ENCODE measurements at regions not wholly inside any gene's neighbourhood (a gene's known extent, or its start where the extent isn't known, plus 50 kb on each side); places are given as distances from the start of the nearest gene placed in this dataset.

- dilution Hi-C loops (cut with MboI; ENCODE audit: extremely low pct_ligation_motif_present, low sequenced_read_pairs) = no loop called here
- FAIRE-seq = no peak
- no peak for DNase-seq (ENCODE audit: low read depth, low spot score)
Observed at GRCh38 chr14:22026527-22026926, 352.9 kb upstream of the OR4E1 start.

GRCh38 chr14:22025879-22026278 is 352.3 kb upstream of the OR4E1 start:
- Histone ChIP-seq H3K4me1 (ENCODE audit: control insufficient read depth, extremely low read depth, insufficient read depth, low read length) (no peaks in the 10 kb centered on the region), H3K79me2 (ENCODE audit: control insufficient read depth, insufficient read depth, low read length) (no peaks in the 10 kb centered on the region), H3K9me1 (ENCODE audit: control insufficient read depth, extremely low read depth, insufficient read depth, low read length) (no peaks in the 10 kb centered on the region), H3K27me3 (ENCODE audit: control insufficient read depth, extremely low read depth, insufficient read depth, low read length) (peaks cover 5% of the 10 kb centered on the region), H3K9ac (ENCODE audit: control insufficient read depth, extremely low read depth, insufficient read depth, low read length) (no peak overlapping the region), H3K9me3 (ENCODE audit: control insufficient read depth, low read depth, low read length) (no peaks in the 10 kb centered on the region), H3K4me3 (ENCODE audit: control insufficient read depth in 2 of 3, extremely low read depth in 1 of 3, insufficient read depth in 2 of 3, low read depth in 1 of 3, low read length in 3 of 3) (no peak overlapping the region), H3K27ac (ENCODE audit: control insufficient read depth, insufficient read depth, low read length) (no peak overlapping the region), H3K36me3 (ENCODE audit: control insufficient read depth in 2 of 2, extremely low read depth in 1 of 2, insufficient read depth in 2 of 2, low read length in 2 of 2) (no peaks in the 10 kb centered on the region), H3K4me2 (ENCODE audit: control insufficient read depth, extremely low read depth, insufficient read depth, low read depth, low read length) (no peak overlapping the region), H2AFZ (ENCODE audit: control insufficient read depth, low read length) (no peak overlapping the region), H4K20me1 (ENCODE audit: control insufficient read depth, extremely low read depth, insufficient read depth, low read length) (no peaks in the 10 kb centered on the region)
- FAIRE-seq (no peak), DNase-seq (ENCODE audit: low read depth, low spot score) (no peak)
- dilution Hi-C loops (cut with MboI; ENCODE audit: extremely low pct_ligation_motif_present, low sequenced_read_pairs) = no loop called here
- no peak for TF ChIP-seq CTCF (optimal IDR thresholded peaks at IDR 0.05 in 1 of 3, IDR thresholded peaks at IDR 0.05 in 1 of 3, conservative IDR thresholded peaks at IDR 0.05 in 1 of 3; ENCODE audit: extremely low read depth in 1 of 3, insufficient read depth in 2 of 3, low read length in 3 of 3)
- no peak for TF ChIP-seq EZH2 (IDR thresholded peaks at IDR 0.05; ENCODE audit: low read length)

More at GRCh38 chr14:22026527-22026926, 352.9 kb upstream of the OR4E1 start:
- Histone ChIP-seq H3K4me3 (ENCODE audit: control insufficient read depth in 2 of 3, extremely low read depth in 1 of 3, insufficient read depth in 2 of 3, low read depth in 1 of 3, low read length in 3 of 3) (no peak overlapping the region), H3K27me3 (ENCODE audit: control insufficient read depth, extremely low read depth, insufficient read depth, low read length) (peaks cover 5% of the 10 kb centered on the region), H3K9me3 (ENCODE audit: control insufficient read depth, low read depth, low read length) (no peaks in the 10 kb centered on the region), H3K27ac (ENCODE audit: control insufficient read depth, insufficient read depth, low read length) (no peak overlapping the region), H3K9me1 (ENCODE audit: control insufficient read depth, extremely low read depth, insufficient read depth, low read length) (no peaks in the 10 kb centered on the region), H3K79me2 (ENCODE audit: control insufficient read depth, insufficient read depth, low read length) (no peaks in the 10 kb centered on the region), H3K4me1 (ENCODE audit: control insufficient read depth, extremely low read depth, insufficient read depth, low read length) (no peaks in the 10 kb centered on the region), H3K4me2 (ENCODE audit: control insufficient read depth, extremely low read depth, insufficient read depth, low read depth, low read length) (no peak overlapping the region), H2AFZ (ENCODE audit: control insufficient read depth, low read length) (no peak overlapping the region), H3K36me3 (ENCODE audit: control insufficient read depth in 2 of 2, extremely low read depth in 1 of 2, insufficient read depth in 2 of 2, low read length in 2 of 2) (no peaks in the 10 kb centered on the region), H3K9ac (ENCODE audit: control insufficient read depth, extremely low read depth, insufficient read depth, low read length) (no peak overlapping the region), H4K20me1 (ENCODE audit: control insufficient read depth, extremely low read depth, insufficient read depth, low read length) (no peaks in the 10 kb centered on the region)
- no peak for TF ChIP-seq CTCF (optimal IDR thresholded peaks at IDR 0.05 in 1 of 3, IDR thresholded peaks at IDR 0.05 in 1 of 3, conservative IDR thresholded peaks at IDR 0.05 in 1 of 3; ENCODE audit: extremely low read depth in 1 of 3, insufficient read depth in 2 of 3, low read length in 3 of 3)
- no peak for TF ChIP-seq EZH2 (IDR thresholded peaks at IDR 0.05; ENCODE audit: low read length)
